K562 (cell line): ENCODE measurements at regions not wholly inside any gene's neighbourhood (a gene's known extent, or its start where the extent isn't known, plus 50 kb on each side); places are given as distances from the start of the nearest gene placed in this dataset.

Experiments
- ELK1 ChIP-seq: sonication (generic); formaldehyde crosslinking; IDR thresholded peaks from 2 replicates; pipeline ENCODE4 v1.8.1; 2022; ENCODE audit warnings: missing genetic modification reagents
- NCOA2 ChIP-seq, 2 experiments: fragments of 450-650 bp; IDR thresholded peaks; 2 replicates each; pipeline ENCODE4 v1.6.1; 2018; ENCODE audit warnings: mild to moderate bottlenecking in 2 of 2, moderate library complexity in 1 of 2; ENCODE audit not compliant: partially characterized antibody in 2 of 2
- RFX1 ChIP-seq: fragments of 450-650 bp; IDR thresholded peaks from 2 replicates; pipeline ENCODE4 v1.6.1; 2016; ENCODE audit warnings: mild to moderate bottlenecking, moderate library complexity
- ZNF263 ChIP-seq: sonication (generic); formaldehyde crosslinking; IDR thresholded peaks from 2 replicates; pipeline ENCODE4 v1.8.0; 2022; ENCODE audit warnings: mild to moderate bottlenecking, missing genetic modification reagents, borderline replicate concordance
- ZNF407 ChIP-seq: fragments of 450-650 bp; IDR thresholded peaks from 2 replicates; pipeline ENCODE4 v1.6.1; 2016; ENCODE audit warnings: low read depth
- ZNF639 ChIP-seq, 2 experiments: fragments of 200-800 bp in 1 of 2; sonication (Bioruptor generic) in 1 of 2; sonication (generic) in 1 of 2; formaldehyde crosslinking in 1 of 2; IDR thresholded peaks in 1 of 2; conservative IDR thresholded peaks in 1 of 2; 2 replicates each; pipeline versions ENCODE4 v1.5.0 to v1.6.1; 2016 to 2020; ENCODE audit warnings: missing compliant biosample characterization in 1 of 2, missing genetic modification characterization in 1 of 2, missing genetic modification reagents in 1 of 2

GRCh38 chr13:99760456-99760855 is 211.1 kb downstream of the ZIC5 start (continued):
- no peak for TF ChIP-seq ZNF407
- no peak for TF ChIP-seq ZNF639 (CRISPR knock-in tag; conservative IDR thresholded peaks at IDR 0.05 in 1 of 2, IDR thresholded peaks at IDR 0.05 in 1 of 2)
- no peak for TF ChIP-seq RFX1
- TF ChIP-seq ELK1 (CRISPR knock-in tag) = no peak
- no peak for TF ChIP-seq ZNF263 (CRISPR knock-in tag)
- TF ChIP-seq NCOA2 (IDR thresholded peaks at IDR 0.05; ENCODE audit: partially characterized antibody in 2 of 2) = no peak
